HCT116 (cell line): ENCODE measurements at regions not wholly inside any gene's neighbourhood (a gene's known extent, or its start where the extent isn't known, plus 50 kb on each side); places are given as distances from the start of the nearest gene placed in this dataset.

ENCODE experiments used
- ATAC-seq: fragments of 200-7000 bp; cut with Tn5 transposase; 2 replicates; pipeline ENCODE4 v1.9.1; 2020; ENCODE audit warnings: mild to moderate bottlenecking, moderate library complexity
- BruUV-seq: library from RNA; stranded (reverse); fragments of 400-500 nt; replicated peaks from 2 replicates; lab custom pipeline; 2021; lab: Mats Ljungman, UMichigan
- CTCF ChIA-PET: fragments of 300-600 bp; sonication (Branson Sonifier 250); formaldehyde crosslinking; loops from one replicate; lab custom pipeline; 2021; ENCODE audit warnings: antibody characterized with exemption; lab: Charles Lee
- POLR2A ChIA-PET: fragments of 300-600, 350-600 bp; sonication (Branson Sonifier 250); formaldehyde crosslinking; loops from one replicate; lab custom pipeline; 2021; ENCODE audit warnings: antibody characterized with exemption; lab: Charles Lee
- RAD21 ChIA-PET, 2 experiments: fragments of 300-600 bp; sonication (Branson Sonifier 250); formaldehyde crosslinking; loops; one replicate each; lab custom pipeline; 2023; ENCODE audit warnings: low total read pairs in 2 of 2; ENCODE audit not compliant: uncharacterized antibody in 2 of 2, unreplicated experiment in 2 of 2, low non-redundant PET in 1 of 2; lab: Charles Lee
- DNase-seq: peaks from one replicate; pipeline ENCODE4 v3.0.0-alpha.2; 2010; ENCODE audit warnings: low read depth, low spot score
- H2AFZ ChIP-seq: fragments of 200-600 bp; shearing (Covaris generic), sonication (generic); 2 replicates; pipeline ENCODE4 v1.6.1; 2017; ENCODE audit warnings: low read depth, mixed run types, mixed read lengths, antibody characterized with exemption, low read length; ENCODE audit not compliant: poor library complexity, severe bottlenecking
- H3K27ac ChIP-seq: 2 replicates; pipeline ENCODE4 v1.5.1; 2012; ENCODE audit warnings: low read depth, low read length
- H3K27me3 ChIP-seq: fragments of 200-600 bp; sonication (generic); 2 replicates; pipeline ENCODE4 v1.6.1; 2016; ENCODE audit warnings: mixed run types, low read length, mixed read lengths; ENCODE audit not compliant: insufficient read depth
- H3K36me3 ChIP-seq, 2 experiments: fragments of 200-500 bp in 1 of 2; fragments of 200-600 bp in 1 of 2; sonication (Bioruptor generic) in 1 of 2; sonication (generic) in 1 of 2; 2 replicates each; pipeline versions ENCODE4 v1.5.1 to v1.6.1; 2014 to 2016; ENCODE audit warnings: low read length in 2 of 2, inconsistent platforms in 1 of 2, mixed read lengths in 1 of 2, mixed run types in 1 of 2; ENCODE audit not compliant: insufficient read depth in 2 of 2, control insufficient read depth in 1 of 2
- H3K4me1 ChIP-seq, 2 experiments: fragments of 200-600 bp in 1 of 2; sonication (generic) in 1 of 2; 2 replicates each; pipeline versions ENCODE4 v1.5.1 to v1.6.1; 2012 to 2017; ENCODE audit warnings: low read length in 2 of 2, inconsistent platforms in 1 of 2, mild to moderate bottlenecking in 1 of 2, mixed read lengths in 1 of 2, mixed run types in 1 of 2, moderate library complexity in 1 of 2; ENCODE audit not compliant: insufficient read depth in 2 of 2, control insufficient read depth in 1 of 2
- H3K4me2 ChIP-seq: fragments of 200-600 bp; sonication (generic); 2 replicates; pipeline ENCODE4 v1.6.1; 2017; ENCODE audit warnings: mixed run types, low read length, mixed read lengths
- H3K4me3 ChIP-seq, 2 experiments: fragments of 200-600 bp in 1 of 2; sonication (generic) in 1 of 2; replicated peaks in 1 of 2; 2 replicates each; pipeline ENCODE4 v1.5.1; 2011 to 2016; ENCODE audit warnings: low read length in 2 of 2, control low read depth in 1 of 2, low read depth in 1 of 2, mild to moderate bottlenecking in 1 of 2, mixed read lengths in 1 of 2, mixed run types in 1 of 2
- H3K79me2 ChIP-seq: fragments of 200-600 bp; sonication (generic); 2 replicates; pipeline ENCODE4 v1.6.1; 2017; ENCODE audit warnings: mild to moderate bottlenecking, mixed run types, low read length, moderate library complexity, mixed read lengths; ENCODE audit not compliant: insufficient read depth
- H3K9ac ChIP-seq: fragments of 200-600 bp; sonication (generic); 2 replicates; pipeline ENCODE4 v1.6.1; 2016; ENCODE audit warnings: low read length, mixed read lengths
- H3K9me2 ChIP-seq: fragments of 200-600 bp; sonication (generic), shearing (Covaris generic); 2 replicates; pipeline ENCODE4 v1.6.1; 2017; ENCODE audit warnings: mixed run types, mild to moderate bottlenecking, moderate library complexity; ENCODE audit not compliant: insufficient read depth
- H3K9me3 ChIP-seq, 2 experiments: fragments of 200-500 bp in 1 of 2; fragments of 200-600 bp in 1 of 2; sonication (Bioruptor generic) in 1 of 2; sonication (generic) in 1 of 2; 2 replicates each; pipeline ENCODE4 v1.6.1; 2014 to 2017; ENCODE audit warnings: low read length in 2 of 2, mixed read lengths in 2 of 2, inconsistent platforms in 1 of 2, low read depth in 1 of 2, mild to moderate bottlenecking in 1 of 2, mixed run types in 1 of 2, moderate library complexity in 1 of 2; ENCODE audit not compliant: control insufficient read depth in 1 of 2, insufficient read depth in 1 of 2
- H4K20me1 ChIP-seq: fragments of 200-600 bp; sonication (generic), shearing (Covaris generic); 2 replicates; pipeline ENCODE4 v1.6.1; 2017; ENCODE audit warnings: mixed run types, mild to moderate bottlenecking, moderate library complexity; ENCODE audit not compliant: insufficient read depth
- ATF3 ChIP-seq: IDR thresholded peaks from 2 replicates; pipeline ENCODE4 v1.6.1; 2012
- CBX3 ChIP-seq: IDR thresholded peaks from 2 replicates; pipeline ENCODE4 v1.6.1; 2012; ENCODE audit warnings: low read depth
- CEBPB ChIP-seq: IDR thresholded peaks from 2 replicates; pipeline ENCODE4 v1.6.1; 2012; ENCODE audit warnings: low read depth
- CTCF ChIP-seq, 3 experiments: fragments of 200-600 bp in 1 of 3; sonication (generic) in 1 of 3; IDR thresholded peaks in 2 of 3; conservative IDR thresholded peaks in 1 of 3; 2 replicates each; pipeline ENCODE4 v1.5.1; 2012 to 2017; ENCODE audit warnings: low read depth in 2 of 3, low read length in 2 of 3, antibody characterized with exemption in 1 of 3, borderline replicate concordance in 1 of 3, control low read depth in 1 of 3, mild to moderate bottlenecking in 1 of 3, mixed read lengths in 1 of 3, mixed run types in 1 of 3, moderate library complexity in 1 of 3; ENCODE audit not compliant: insufficient read depth in 1 of 3
- ELF1 ChIP-seq: IDR thresholded peaks from 2 replicates; pipeline ENCODE4 v1.6.1; 2012; ENCODE audit warnings: low read depth, borderline replicate concordance
- EZH2 ChIP-seq: fragments of 200-600 bp; sonication (generic); IDR thresholded peaks from 2 replicates; pipeline ENCODE4 v1.6.1; 2017; ENCODE audit warnings: antibody characterized with exemption, mixed run types
- EZH2phosphoT487 ChIP-seq: fragments of 200-600 bp; IDR thresholded peaks from 2 replicates; pipeline ENCODE4 v1.6.1; 2018; ENCODE audit warnings: antibody characterized with exemption, borderline replicate concordance
- FOSL1 ChIP-seq: IDR thresholded peaks from 2 replicates; pipeline ENCODE4 v1.6.1; 2012; ENCODE audit warnings: low read depth
- MAX ChIP-seq: IDR thresholded peaks from 2 replicates; pipeline ENCODE4 v1.6.1; 2012
- POLR2A ChIP-seq: IDR thresholded peaks from 2 replicates; pipeline ENCODE4 v1.7.0; 2011; ENCODE audit warnings: borderline replicate concordance; ENCODE audit not compliant: insufficient read depth, insufficient read length; ENCODE audit errors: extremely low read depth
- RAD21 ChIP-seq: IDR thresholded peaks from 2 replicates; pipeline ENCODE4 v1.6.1; 2012; ENCODE audit warnings: low read depth, mild to moderate bottlenecking
- SIN3A ChIP-seq: IDR thresholded peaks from 2 replicates; pipeline ENCODE4 v1.6.1; 2012; ENCODE audit warnings: low read depth
- TCF7L2 ChIP-seq: IDR thresholded peaks from 2 replicates; pipeline ENCODE4 v1.7.0; 2011; ENCODE audit warnings: borderline replicate concordance, inconsistent platforms; ENCODE audit not compliant: insufficient read depth, insufficient read length; ENCODE audit errors: extremely low read depth
- YY1 ChIP-seq: IDR thresholded peaks from 2 replicates; pipeline ENCODE4 v1.6.1; 2011; ENCODE audit warnings: low read length, low read depth, moderate library complexity, mild to moderate bottlenecking; ENCODE audit not compliant: insufficient replicate concordance; ENCODE audit errors: extremely low read depth
- ZBTB33 ChIP-seq: IDR thresholded peaks from 2 replicates; pipeline ENCODE4 v1.6.1; 2011; ENCODE audit warnings: mild to moderate bottlenecking, low read length, moderate library complexity; ENCODE audit not compliant: insufficient replicate concordance; ENCODE audit errors: extremely low read depth
- ZFX ChIP-seq: fragments of 450-650 bp; IDR thresholded peaks from 2 replicates; pipeline ENCODE4 v1.6.1; 2017
- ZNF274 ChIP-seq: fragments of 200-500 bp; sonication (Bioruptor generic); IDR thresholded peaks from 2 replicates; pipeline ENCODE4 v1.6.1; 2014; ENCODE audit warnings: mild to moderate bottlenecking, low read depth, low read length, inconsistent platforms
- intact Hi-C: fragments of 100-400 bp; cut with micrococcal nuclease; formaldehyde crosslinking; loops from 2 replicates; pipeline ENCODE4 v1.10.0; 2022

- Histone ChIP-seq H3K4me3 (no peak overlapping the region), H3K9ac (no peak overlapping the region), H2AFZ (no peak overlapping the region), H4K20me1 (no peaks in the 10 kb centered on the region), H3K4me2 (no peak overlapping the region), H3K27ac (no peak overlapping the region), H3K27me3 (no peaks in the 10 kb centered on the region), H3K9me3 (no peaks in the 10 kb centered on the region), H3K79me2 (no peaks in the 10 kb centered on the region), H3K36me3 (no peaks in the 10 kb centered on the region), H3K4me1 (peaks cover 16 to 35% of the 10 kb centered on the region in 2 experiments), H3K9me2 (no peaks in the 10 kb centered on the region)
- DNase-seq (no peak), ATAC-seq (no peak)
- CTCF ChIA-PET, result interaction anchor here (0.7 kb wide), 1 partner anchor 1359 kb away, joined by 3 read pairs; no protein-coding TSS in a partner anchor
- POLR2A ChIA-PET, result no interaction called here
- no TSS peak for BruUV-seq
- intact Hi-C loops, result no loop called here
- RAD21 ChIA-PET, result interaction anchor here in 1 of 2 experiments (0.7 kb wide), 1 partner anchor 84 kb away, joined by 3 read pairs; no protein-coding TSS in a partner anchor
- TF ChIP-seq ZNF274, result no peak
- TF ChIP-seq FOSL1, result no peak
- no peak for TF ChIP-seq ZFX
- TF ChIP-seq TCF7L2, result no peak
- no peak for TF ChIP-seq ELF1
- TF ChIP-seq ZBTB33, result no peak
- TF ChIP-seq CEBPB, result no peak
- TF ChIP-seq ATF3, result no peak
- TF ChIP-seq SIN3A, result no peak
- TF ChIP-seq CTCF (IDR thresholded peaks at IDR 0.05 in 2 of 3, conservative IDR thresholded peaks at IDR 0.05 in 1 of 3; ENCODE audit: borderline replicate concordance in 1 of 3, insufficient read depth in 1 of 3, low read depth in 2 of 3, low read length in 2 of 3), result no peak
- no peak for TF ChIP-seq MAX
- no peak for TF ChIP-seq EZH2phosphoT487
- TF ChIP-seq CBX3, result no peak
- no peak for TF ChIP-seq POLR2A
- TF ChIP-seq YY1, result no peak
- TF ChIP-seq EZH2, result no peak
- TF ChIP-seq RAD21, result no peak
- TF ChIP-seq, all 23 proteins: peak for 0
Observed at GRCh38 chr10:2982146-2982545, 85.2 kb upstream of the PFKP start.
